HepG2 (cell line): ENCODE measurements at regions not wholly inside any gene's neighbourhood (a gene's known extent, or its start where the extent isn't known, plus 50 kb on each side); places are given as distances from the start of the nearest gene placed in this dataset.
A peak's percentile ranks its signal among the peaks of the same experiment; 100 is the strongest.

Source experiments
- ATAC-seq: fragments of 200-7000 bp; cut with Tn5 transposase; 3 replicates; pipeline ENCODE4 v1.9.1; 2020; ENCODE audit warnings: mild to moderate bottlenecking, moderate library complexity
- BruUV-seq: library from RNA; stranded (reverse); fragments of 400-500 nt; replicated peaks from 2 replicates; lab custom pipeline; 2021; lab: Mats Ljungman, UMichigan
- CTCF ChIA-PET: fragments of 300-600 bp; formaldehyde crosslinking; extraction: SDS; loops from one replicate; lab custom pipeline; 2021; ENCODE audit warnings: low total read pairs, inconsistent platforms, low intra/inter-chr PET ratio; lab: Yijun Ruan, JAX
- POLR2A ChIA-PET: fragments of 350-600 bp; sonication (Branson Sonifier 250); formaldehyde crosslinking; loops from one replicate; lab custom pipeline; 2020; ENCODE audit warnings: antibody characterized with exemption, inconsistent platforms; lab: Yijun Ruan, JAX
- DNase-seq: peaks from one replicate; pipeline ENCODE4 v3.0.0-alpha.2; 2015; ENCODE audit warnings: low spot score
- FAIRE-seq: peaks from 3 replicates; lab custom pipeline; 2011; peaks lifted over from hg19 to GRCh38; lab: Jason Lieb, UNC
- H2AFZ ChIP-seq: one replicate; pipeline ENCODE4 v1.6.1; 2011; ENCODE audit warnings: low read length, inconsistent platforms
- H3K27ac ChIP-seq: fragments of 300-600 bp; 3 replicates; pipeline ENCODE4 v1.8.0; 2011; ENCODE audit warnings: mixed run types, mild to moderate bottlenecking, mixed read lengths, low read length, inconsistent platforms; ENCODE audit not compliant: insufficient read depth; ENCODE audit errors: extremely low read length
- H3K27me3 ChIP-seq, 2 experiments: fragments of 200-600 bp in 1 of 2; 2 replicates in 1 of 2; 3 replicates in 1 of 2; pipeline versions ENCODE4 v1.6.0 to v1.8.0; 2011; ENCODE audit warnings: low read length in 2 of 2, mild to moderate bottlenecking in 2 of 2, moderate library complexity in 2 of 2, inconsistent platforms in 1 of 2; ENCODE audit not compliant: insufficient read depth in 2 of 2, control insufficient read depth in 1 of 2
- H3K36me3 ChIP-seq, 2 experiments: fragments of 200-600 bp in 1 of 2; replicated peaks in 1 of 2; 2 replicates in 1 of 2; 3 replicates in 1 of 2; pipeline versions ENCODE4 v1.5.1 to v1.8.0; 2011; ENCODE audit warnings: low read length in 2 of 2, inconsistent platforms in 1 of 2; ENCODE audit not compliant: insufficient read depth in 2 of 2, control insufficient read depth in 1 of 2
- H3K4me1 ChIP-seq: 2 replicates; pipeline ENCODE4 v1.5.1; 2012; ENCODE audit warnings: low read length, inconsistent platforms; ENCODE audit not compliant: insufficient read depth
- H3K4me2 ChIP-seq: 2 replicates; pipeline ENCODE4 v1.6.0; 2011; ENCODE audit warnings: low read depth, low read length, inconsistent platforms
- H3K4me3 ChIP-seq, 3 experiments: fragments of 200-600 bp in 1 of 3; sonication (generic), shearing (Covaris generic) in 1 of 3; replicated peaks in 1 of 3; 2 replicates each; pipeline ENCODE4 v1.5.1; 2011 to 2016; ENCODE audit warnings: low read length in 3 of 3, inconsistent platforms in 2 of 3, low read depth in 2 of 3, mild to moderate bottlenecking in 2 of 3, control low read depth in 1 of 3, mixed read lengths in 1 of 3; ENCODE audit not compliant: insufficient read depth in 1 of 3
- H3K79me2 ChIP-seq: one replicate; pipeline ENCODE4 v1.6.1; 2011; ENCODE audit warnings: low read length, inconsistent platforms; ENCODE audit not compliant: insufficient read depth
- H3K9ac ChIP-seq: 2 replicates; pipeline ENCODE4 v1.6.0; 2011; ENCODE audit warnings: mild to moderate bottlenecking, low read depth, low read length, inconsistent platforms; ENCODE audit not compliant: insufficient read depth
- H3K9me3 ChIP-seq: 2 replicates; pipeline ENCODE4 v1.5.1; 2012; ENCODE audit warnings: mild to moderate bottlenecking, low read length
- H4K20me1 ChIP-seq: 2 replicates; pipeline ENCODE4 v1.6.0; 2011; ENCODE audit warnings: inconsistent platforms, mild to moderate bottlenecking, low read length, moderate library complexity; ENCODE audit not compliant: insufficient read depth
- CSRNP2 ChIP-seq: sonication (generic); formaldehyde crosslinking; conservative IDR thresholded peaks from 2 replicates; pipeline ENCODE4 v1.8.0; 2022; ENCODE audit warnings: low read depth, missing genetic modification reagents
- FOXO1 ChIP-seq: sonication (generic); formaldehyde crosslinking; IDR thresholded peaks from 2 replicates; pipeline ENCODE4 v1.4.0; 2020; ENCODE audit warnings: missing genetic modification reagents
- MEIS1 ChIP-seq: sonication (generic); formaldehyde crosslinking; IDR thresholded peaks from 2 replicates; pipeline ENCODE4 v1.9.0; 2021; ENCODE audit warnings: mild to moderate bottlenecking, missing genetic modification reagents, moderate library complexity, borderline replicate concordance
- MLXIP ChIP-seq: sonication (generic); formaldehyde crosslinking; IDR thresholded peaks from 2 replicates; pipeline ENCODE4 v1.9.0; 2021; ENCODE audit warnings: missing genetic modification reagents, borderline replicate concordance
- MNT ChIP-seq: fragments of 450-650 bp; IDR thresholded peaks from 2 replicates; pipeline ENCODE4 v1.6.1; 2016
- PLSCR1 ChIP-seq: sonication (generic); formaldehyde crosslinking; IDR thresholded peaks from 2 replicates; pipeline ENCODE4 v1.5.0; 2020; ENCODE audit warnings: missing genetic modification reagents, mild to moderate bottlenecking, borderline replicate concordance
- POLR2G ChIP-seq: fragments of 200-400 bp; formaldehyde crosslinking; IDR thresholded peaks from 2 replicates; pipeline ENCODE4 v1.6.1; 2018; ENCODE audit warnings: mild to moderate bottlenecking, low read depth, low read length, moderate library complexity
- TOPORS ChIP-seq: sonication (generic); formaldehyde crosslinking; IDR thresholded peaks from 2 replicates; pipeline ENCODE4 v1.8.0; 2023; ENCODE audit warnings: mild to moderate bottlenecking, missing genetic modification reagents
- ZFP41 ChIP-seq: sonication (generic); formaldehyde crosslinking; IDR thresholded peaks from 2 replicates; pipeline ENCODE4 v1.4.0; 2020; ENCODE audit warnings: mild to moderate bottlenecking, missing genetic modification reagents, borderline replicate concordance
- ZNF232 ChIP-seq: sonication (generic); formaldehyde crosslinking; IDR thresholded peaks from 2 replicates; pipeline ENCODE4 v1.4.0; 2020; ENCODE audit warnings: missing genetic modification reagents, borderline replicate concordance
- ZNF619 ChIP-seq: sonication (generic); formaldehyde crosslinking; IDR thresholded peaks from 2 replicates; pipeline ENCODE4 v1.4.0; 2020; ENCODE audit warnings: mild to moderate bottlenecking, missing genetic modification reagents
- WGBS: methylation state at CpG from one replicate; pipeline ENCODE4 v1.1.6; 2017; ENCODE audit warnings: low lambda C conversion rate; 5-methylcytosine and 5-hydroxymethylcytosine counted together
- in situ Hi-C: cut with HindIII; loops from 2 replicates; pipeline ENCODE4 v1.10.0; 2017; ENCODE audit warnings: low pct_unique_long_range_greater_than_20kb; ENCODE audit not compliant: extremely low pct_ligation_motif_present
- intact Hi-C: fragments of 100-400 bp; cut with micrococcal nuclease; formaldehyde crosslinking; loops from one replicate; pipeline ENCODE4 v1.10.0; 2022; ENCODE audit not compliant: unreplicated experiment

- H3K27ac ChIP-seq, result no peak overlapping the region
- peaks cover 0 to 35% of the 10 kb centered on the region in 2 experiments; a peak in 2 of 5 replicates for H3K27me3 ChIP-seq
- no peaks in the 10 kb centered on the region for H3K4me1 ChIP-seq
- ChIA-PET CTCF (no interaction called here), POLR2A (no interaction called here)
- in situ Hi-C loops (no loop called here), intact Hi-C loops (no loop called here)
- no peaks in the 10 kb centered on the region; the same call in 1 of the 2 replicates for H4K20me1 ChIP-seq
- H3K4me2 ChIP-seq, result no peak overlapping the region
- under 1% methylated on average over 6 of the region's 6 CpGs for WGBS
- DNase-seq (no peak), ATAC-seq (no peak), FAIRE-seq (no peak)
- TF ChIP-seq MNT (peak; percentile 86), ZFP41 (CRISPR knock-in tag) (no peak), ZNF619 (CRISPR knock-in tag) (no peak)
- H3K9ac ChIP-seq, result no peak overlapping the region
- H3K4me3 ChIP-seq, result no peak overlapping the region
- no peaks in the 10 kb centered on the region for H3K36me3 ChIP-seq
- no peaks in the 10 kb centered on the region for H3K79me2 ChIP-seq
- BruUV-seq, result no TSS peak
- H3K9me3 ChIP-seq, result no peaks in the 10 kb centered on the region
- no peak overlapping the region for H2AFZ ChIP-seq
These were observed 240.8 kb downstream of the ANKRD60 start for GRCh38 chr20:57987659-57988058.

GRCh38 chr20:57986666-57987065 is 241.8 kb downstream of the ANKRD60 start:
- Histone ChIP-seq H2AFZ (no peak overlapping the region), H4K20me1 (no peaks in the 10 kb centered on the region; the same call in 1 of the 2 replicates), H3K27me3 (peaks cover 0 to 27% of the 10 kb centered on the region in 2 experiments; a peak in 2 of 5 replicates), H3K4me1 (no peaks in the 10 kb centered on the region), H3K9ac (no peak overlapping the region), H3K4me3 (no peak overlapping the region), H3K27ac (no peak overlapping the region), H3K4me2 (no peak overlapping the region), H3K36me3 (no peaks in the 10 kb centered on the region)
- 5% methylated on average over 6 of the region's 6 CpGs for WGBS
- ChIA-PET CTCF (no interaction called here), POLR2A (no interaction called here)
- BruUV-seq, result no TSS peak
- in situ Hi-C loops (no loop called here), intact Hi-C loops (no loop called here)
- no peak for ATAC-seq
- no peak for TF ChIP-seq FOXO1
- TF ChIP-seq PLSCR1, result no peak
- TF ChIP-seq ZNF232, result no peak
- no peak for TF ChIP-seq POLR2G
- no peak for TF ChIP-seq CSRNP2 (CRISPR knock-in tag)
- TF ChIP-seq MLXIP (CRISPR knock-in tag), result no peak
- TF ChIP-seq MEIS1 (CRISPR knock-in tag), result no peak
- TF ChIP-seq TOPORS (CRISPR knock-in tag), result no peak
- TF ChIP-seq, all 625 proteins: peak for 0
- Histone ChIP-seq H3K9me3 (no peaks in the 10 kb centered on the region), H3K79me2 (no peaks in the 10 kb centered on the region)
- FAIRE-seq (no peak), DNase-seq (no peak)
